ENCODE measurements at regions not wholly inside any gene's neighbourhood (a gene's known extent, or its start where the extent isn't known, plus 50 kb on each side); places are given as distances from the start of the nearest gene placed in this dataset.

DNA sequence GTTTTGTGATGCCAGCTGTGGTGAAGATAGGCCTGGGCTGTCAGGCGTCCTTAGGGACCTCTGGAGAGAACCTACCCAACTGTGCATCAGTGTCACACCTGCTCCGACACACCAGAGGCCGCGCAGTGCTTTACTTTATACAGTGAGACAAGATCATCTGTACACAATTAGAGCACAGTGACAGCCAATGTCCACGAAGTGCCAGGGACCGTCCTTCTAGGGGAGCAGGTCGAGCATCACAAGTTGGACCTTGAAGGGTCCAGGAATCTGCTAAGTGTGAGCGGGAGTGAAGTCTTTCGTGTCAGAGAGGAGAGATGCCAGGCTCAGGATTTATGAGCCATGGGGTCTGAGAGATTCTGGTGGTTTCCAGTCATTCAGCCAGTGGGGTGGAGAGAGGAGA is 104.2 kb downstream of the TMEM18 start:
- no peak overlapping the region for H3K9ac ChIP-seq (ENCODE audit: insufficient read depth, low read length)
- H4K20me1 ChIP-seq (ENCODE audit: control insufficient read depth, extremely low read depth, insufficient read depth, low read length), result no peaks in the 10 kb centered on the region
- no peak overlapping the region for H3K4me3 ChIP-seq (replicated peaks in 1 of 4; ENCODE audit: control extremely low read depth in 1 of 4, insufficient read depth in 1 of 4, low read depth in 3 of 4, low read length in 4 of 4)
- no peak overlapping the region for H3K27ac ChIP-seq (ENCODE audit: insufficient read depth, low read length)
- no peak for DNase-seq (ENCODE audit: low read depth in 2 of 2)
- H3K36me3 ChIP-seq (ENCODE audit: control insufficient read depth, insufficient read depth, low read length), result no peaks in the 10 kb centered on the region
- no peaks in the 10 kb centered on the region for H3K4me1 ChIP-seq (ENCODE audit: control insufficient read depth, extremely low read depth, insufficient read depth, low read length)
- H2AFZ ChIP-seq (ENCODE audit: low read length), result no peak overlapping the region
- H3K4me2 ChIP-seq (ENCODE audit: extremely low read depth, insufficient read depth, low read length), result no peak overlapping the region
- no peak for TF ChIP-seq EZH2 (IDR thresholded peaks at IDR 0.05; ENCODE audit: low read length, missing control alignments)
- TF ChIP-seq, protein P1, sequence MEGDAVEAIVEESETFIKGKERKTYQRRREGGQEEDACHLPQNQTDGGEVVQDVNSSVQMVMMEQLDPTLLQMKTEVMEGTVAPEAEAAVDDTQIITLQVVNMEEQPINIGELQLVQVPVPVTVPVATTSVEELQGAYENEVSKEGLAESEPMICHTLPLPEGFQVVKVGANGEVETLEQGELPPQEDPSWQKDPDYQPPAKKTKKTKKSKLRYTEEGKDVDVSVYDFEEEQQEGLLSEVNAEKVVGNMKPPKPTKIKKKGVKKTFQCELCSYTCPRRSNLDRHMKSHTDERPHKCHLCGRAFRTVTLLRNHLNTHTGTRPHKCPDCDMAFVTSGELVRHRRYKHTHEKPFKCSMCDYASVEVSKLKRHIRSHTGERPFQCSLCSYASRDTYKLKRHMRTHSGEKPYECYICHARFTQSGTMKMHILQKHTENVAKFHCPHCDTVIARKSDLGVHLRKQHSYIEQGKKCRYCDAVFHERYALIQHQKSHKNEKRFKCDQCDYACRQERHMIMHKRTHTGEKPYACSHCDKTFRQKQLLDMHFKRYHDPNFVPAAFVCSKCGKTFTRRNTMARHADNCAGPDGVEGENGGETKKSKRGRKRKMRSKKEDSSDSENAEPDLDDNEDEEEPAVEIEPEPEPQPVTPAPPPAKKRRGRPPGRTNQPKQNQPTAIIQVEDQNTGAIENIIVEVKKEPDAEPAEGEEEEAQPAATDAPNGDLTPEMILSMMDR (conservative IDR thresholded peaks at IDR 0.05 in 1 of 2, IDR thresholded peaks at IDR 0.05 in 1 of 2; ENCODE audit: low read depth in 1 of 2, low read length in 2 of 2), result no peak
- H3K9me3 ChIP-seq (ENCODE audit: control insufficient read depth, insufficient read depth, low read depth, low read length), result no peaks in the 10 kb centered on the region
- no peaks in the 10 kb centered on the region for H3K79me2 ChIP-seq (ENCODE audit: control insufficient read depth, insufficient read depth, low read length)
- no peaks in the 10 kb centered on the region for H3K27me3 ChIP-seq (ENCODE audit: control insufficient read depth, insufficient read depth, low read length)

DNA sequence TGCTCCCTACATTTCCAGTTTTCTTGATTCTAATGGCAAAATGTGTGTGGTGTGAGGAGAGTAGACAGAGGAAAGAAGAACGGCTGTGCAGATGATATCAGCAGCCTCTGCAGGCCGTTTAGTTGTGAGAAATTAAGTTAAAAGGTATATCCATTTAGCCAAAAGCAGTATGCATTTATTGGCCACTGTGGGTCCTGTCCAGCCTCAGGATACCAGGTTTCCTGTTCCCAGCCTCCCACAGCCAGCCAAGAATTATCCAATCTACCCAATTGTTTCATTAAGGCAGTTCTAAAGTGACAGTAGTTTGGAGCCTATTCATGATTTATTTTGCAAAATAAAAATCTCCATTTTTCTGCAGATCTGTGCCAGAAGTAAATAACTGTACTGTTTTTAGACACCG is 107.5 kb downstream of the TMEM18 start:
- Histone ChIP-seq H3K27ac (ENCODE audit: insufficient read depth, low read length) (no peak overlapping the region), H3K9me3 (ENCODE audit: control insufficient read depth, insufficient read depth, low read depth, low read length) (no peaks in the 10 kb centered on the region), H3K27me3 (ENCODE audit: control insufficient read depth, insufficient read depth, low read length) (no peaks in the 10 kb centered on the region), H3K4me1 (ENCODE audit: control insufficient read depth, extremely low read depth, insufficient read depth, low read length) (no peaks in the 10 kb centered on the region), H3K4me3 (replicated peaks in 1 of 4; ENCODE audit: control extremely low read depth in 1 of 4, insufficient read depth in 1 of 4, low read depth in 3 of 4, low read length in 4 of 4) (no peak overlapping the region), H2AFZ (ENCODE audit: low read length) (no peak overlapping the region), H3K36me3 (ENCODE audit: control insufficient read depth, insufficient read depth, low read length) (no peaks in the 10 kb centered on the region), H3K79me2 (ENCODE audit: control insufficient read depth, insufficient read depth, low read length) (no peaks in the 10 kb centered on the region), H4K20me1 (ENCODE audit: control insufficient read depth, extremely low read depth, insufficient read depth, low read length) (no peaks in the 10 kb centered on the region), H3K4me2 (ENCODE audit: extremely low read depth, insufficient read depth, low read length) (no peak overlapping the region), H3K9ac (ENCODE audit: insufficient read depth, low read length) (no peak overlapping the region)
- no peak for TF ChIP-seq EZH2 (IDR thresholded peaks at IDR 0.05; ENCODE audit: low read length, missing control alignments)
- TF ChIP-seq, protein P1 (conservative IDR thresholded peaks at IDR 0.05 in 1 of 2, IDR thresholded peaks at IDR 0.05 in 1 of 2; ENCODE audit: low read depth in 1 of 2, low read length in 2 of 2), result no peak
- no peak for DNase-seq (ENCODE audit: low read depth in 2 of 2)

DNA sequence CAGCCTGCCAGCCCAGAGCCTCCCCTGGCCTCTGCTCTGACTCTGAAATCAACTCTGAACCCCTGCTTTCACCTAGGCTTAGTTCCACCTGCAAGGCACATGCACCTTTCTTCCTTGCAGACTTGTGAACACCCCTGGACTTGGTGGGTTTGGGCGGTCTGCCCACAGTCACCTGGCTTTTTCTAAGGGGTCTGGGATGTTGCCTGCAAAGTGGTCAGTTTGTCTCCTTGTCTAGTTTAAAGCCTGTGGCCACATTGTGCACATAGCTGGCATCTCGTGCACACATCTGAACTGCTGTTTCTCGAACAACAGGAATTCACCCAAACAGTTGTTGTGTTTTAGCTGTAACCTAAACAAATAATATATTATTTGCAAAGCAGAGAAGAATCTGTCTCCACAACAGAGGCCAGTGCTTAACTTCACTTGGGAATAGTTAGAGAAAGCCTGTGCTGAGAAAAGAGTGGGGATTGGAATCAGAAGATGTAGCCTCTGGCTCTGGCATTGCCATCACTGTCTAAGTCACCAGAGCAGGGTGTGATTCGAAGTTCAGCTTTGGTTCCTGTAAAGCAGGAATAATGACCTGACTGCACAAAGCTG is 108.5 kb downstream of the TMEM18 start:
- Histone ChIP-seq H3K27me3 (ENCODE audit: control insufficient read depth, insufficient read depth, low read length) (no peaks in the 10 kb centered on the region), H3K27ac (ENCODE audit: insufficient read depth, low read length) (no peak overlapping the region), H3K9ac (ENCODE audit: insufficient read depth, low read length) (no peak overlapping the region), H3K4me3 (replicated peaks in 1 of 4; ENCODE audit: control extremely low read depth in 1 of 4, insufficient read depth in 1 of 4, low read depth in 3 of 4, low read length in 4 of 4) (peak overlapping the region in 1 of 4 experiments; percentile 8), H2AFZ (ENCODE audit: low read length) (no peak overlapping the region), H3K4me2 (ENCODE audit: extremely low read depth, insufficient read depth, low read length) (no peak overlapping the region), H3K4me1 (ENCODE audit: control insufficient read depth, extremely low read depth, insufficient read depth, low read length) (no peaks in the 10 kb centered on the region), H4K20me1 (ENCODE audit: control insufficient read depth, extremely low read depth, insufficient read depth, low read length) (no peaks in the 10 kb centered on the region), H3K9me3 (ENCODE audit: control insufficient read depth, insufficient read depth, low read depth, low read length) (no peaks in the 10 kb centered on the region), H3K79me2 (ENCODE audit: control insufficient read depth, insufficient read depth, low read length) (no peaks in the 10 kb centered on the region), H3K36me3 (ENCODE audit: control insufficient read depth, insufficient read depth, low read length) (no peaks in the 10 kb centered on the region)
- DNase-seq (ENCODE audit: low read depth in 2 of 2), result no peak
- TF ChIP-seq, protein P1 (conservative IDR thresholded peaks at IDR 0.05 in 1 of 2, IDR thresholded peaks at IDR 0.05 in 1 of 2; ENCODE audit: low read depth in 1 of 2, low read length in 2 of 2), result no peak
- TF ChIP-seq EZH2 (IDR thresholded peaks at IDR 0.05; ENCODE audit: low read length, missing control alignments), result no peak
